ENCODE measurements at regions not wholly inside any gene's neighbourhood (a gene's known extent, or its start where the extent isn't known, plus 50 kb on each side); places are given as distances from the start of the nearest gene placed in this dataset.

DNA sequence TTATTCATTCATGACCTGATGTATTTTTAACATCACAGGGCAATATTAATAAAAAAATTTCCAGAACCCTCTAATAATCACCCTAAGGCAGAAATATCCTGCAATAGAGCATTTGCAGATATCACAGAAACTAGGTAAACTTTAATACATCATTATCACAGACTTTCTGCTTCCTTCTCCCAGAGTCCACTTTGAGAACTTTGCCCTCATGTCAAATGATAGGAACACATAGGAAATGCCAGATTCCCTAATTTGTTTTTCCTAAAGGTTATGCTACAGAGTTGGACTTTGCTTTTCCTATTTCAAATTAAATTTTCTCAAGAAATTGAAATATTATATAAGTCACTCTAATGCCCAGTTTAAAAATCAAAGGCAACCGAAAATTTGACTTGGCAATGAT, 352.8 kb upstream of the LRP1B start:
- TF ChIP-seq POLR2A (IDR thresholded peaks at IDR 0.05) = no peak
- TF ChIP-seq, protein P1, sequence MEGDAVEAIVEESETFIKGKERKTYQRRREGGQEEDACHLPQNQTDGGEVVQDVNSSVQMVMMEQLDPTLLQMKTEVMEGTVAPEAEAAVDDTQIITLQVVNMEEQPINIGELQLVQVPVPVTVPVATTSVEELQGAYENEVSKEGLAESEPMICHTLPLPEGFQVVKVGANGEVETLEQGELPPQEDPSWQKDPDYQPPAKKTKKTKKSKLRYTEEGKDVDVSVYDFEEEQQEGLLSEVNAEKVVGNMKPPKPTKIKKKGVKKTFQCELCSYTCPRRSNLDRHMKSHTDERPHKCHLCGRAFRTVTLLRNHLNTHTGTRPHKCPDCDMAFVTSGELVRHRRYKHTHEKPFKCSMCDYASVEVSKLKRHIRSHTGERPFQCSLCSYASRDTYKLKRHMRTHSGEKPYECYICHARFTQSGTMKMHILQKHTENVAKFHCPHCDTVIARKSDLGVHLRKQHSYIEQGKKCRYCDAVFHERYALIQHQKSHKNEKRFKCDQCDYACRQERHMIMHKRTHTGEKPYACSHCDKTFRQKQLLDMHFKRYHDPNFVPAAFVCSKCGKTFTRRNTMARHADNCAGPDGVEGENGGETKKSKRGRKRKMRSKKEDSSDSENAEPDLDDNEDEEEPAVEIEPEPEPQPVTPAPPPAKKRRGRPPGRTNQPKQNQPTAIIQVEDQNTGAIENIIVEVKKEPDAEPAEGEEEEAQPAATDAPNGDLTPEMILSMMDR (IDR thresholded peaks at IDR 0.05) = no peak

Data from adrenal gland (tissue), 5 donors.